A673 (cell line): ENCODE measurements at regions not wholly inside any gene's neighbourhood (a gene's known extent, or its start where the extent isn't known, plus 50 kb on each side); places are given as distances from the start of the nearest gene placed in this dataset.

Experiments
- BruUV-seq: library from RNA; stranded (reverse); fragments of 400-500 nt; replicated peaks from 2 replicates; lab custom pipeline; 2021; lab: Mats Ljungman, UMichigan
- CTCF ChIA-PET: fragments of 300-600 bp; sonication (Branson Sonifier 250); formaldehyde crosslinking; loops from one replicate; lab custom pipeline; 2022; ENCODE audit warnings: antibody characterized with exemption; lab: Charles Lee
- POLR2A ChIA-PET: fragments of 300-600 bp; sonication (Branson Sonifier 250); formaldehyde crosslinking; loops from one replicate; lab custom pipeline; 2022; ENCODE audit warnings: antibody characterized with exemption; ENCODE audit not compliant: low non-redundant PET; lab: Charles Lee
- DNase-seq: peaks from one replicate; pipeline ENCODE4 v3.0.0-alpha.2; 2015; ENCODE audit warnings: low spot score
- H3K27ac ChIP-seq: fragments of 200-600 bp; sonication (generic); 2 replicates; pipeline ENCODE4 v1.5.1; 2016; ENCODE audit warnings: mixed run types, low read depth, mild to moderate bottlenecking, mixed read lengths, antibody characterized with exemption, low read length; ENCODE audit not compliant: poor library complexity, severe bottlenecking
- H3K27me3 ChIP-seq: fragments of 200-600 bp; sonication (generic); replicated peaks from 2 replicates; pipeline ENCODE4 v1.6.1; 2017; ENCODE audit warnings: mixed run types, low read depth, mild to moderate bottlenecking, mixed read lengths, antibody characterized with exemption, low read length; ENCODE audit not compliant: insufficient read depth, poor library complexity
- H3K36me3 ChIP-seq: fragments of 200-600 bp; sonication (generic); 2 replicates; pipeline ENCODE4 v1.6.1; 2016; ENCODE audit warnings: mixed run types, mild to moderate bottlenecking, mixed read lengths, antibody characterized with exemption, low read length; ENCODE audit not compliant: insufficient read depth, poor library complexity, severe bottlenecking
- H3K4me1 ChIP-seq: fragments of 200-600 bp; sonication (generic); 2 replicates; pipeline ENCODE4 v1.6.1; 2017; ENCODE audit warnings: mixed run types, mild to moderate bottlenecking, mixed read lengths, antibody characterized with exemption, low read length; ENCODE audit not compliant: insufficient read depth, poor library complexity, severe bottlenecking
- H3K4me3 ChIP-seq: fragments of 200-600 bp; sonication (generic); 2 replicates; pipeline ENCODE4 v1.5.1; 2016; ENCODE audit warnings: low read depth, mixed run types, mild to moderate bottlenecking, mixed read lengths, low read length; ENCODE audit not compliant: poor library complexity, severe bottlenecking
- H3K9me3 ChIP-seq: fragments of 200-600 bp; sonication (generic); 2 replicates; pipeline ENCODE4 v1.6.1; 2016; ENCODE audit warnings: mixed run types, low read depth, mild to moderate bottlenecking, mixed read lengths, antibody characterized with exemption, low read length; ENCODE audit not compliant: poor library complexity, severe bottlenecking
- EZH2 ChIP-seq: fragments of 200-600 bp; sonication (generic); IDR thresholded peaks from 2 replicates; pipeline ENCODE4 v1.6.1; 2017; ENCODE audit warnings: borderline replicate concordance, low read depth, mild to moderate bottlenecking, mixed read lengths, antibody characterized with exemption, low read length; ENCODE audit not compliant: poor library complexity, severe bottlenecking
- intact Hi-C: fragments of 100-400 bp; cut with micrococcal nuclease; formaldehyde crosslinking; loops from one replicate; pipeline ENCODE4 v1.10.0; 2022; ENCODE audit not compliant: unreplicated experiment
- TF ChIP-seq, protein P1 (sequence below): fragments of 300-800, 200-600 bp; sonication (generic); conservative IDR thresholded peaks from 2 replicates; pipeline ENCODE4 v1.5.1; 2017; ENCODE audit warnings: low read depth, mild to moderate bottlenecking, antibody characterized with exemption, low read length, moderate library complexity, mixed read lengths

DNA sequence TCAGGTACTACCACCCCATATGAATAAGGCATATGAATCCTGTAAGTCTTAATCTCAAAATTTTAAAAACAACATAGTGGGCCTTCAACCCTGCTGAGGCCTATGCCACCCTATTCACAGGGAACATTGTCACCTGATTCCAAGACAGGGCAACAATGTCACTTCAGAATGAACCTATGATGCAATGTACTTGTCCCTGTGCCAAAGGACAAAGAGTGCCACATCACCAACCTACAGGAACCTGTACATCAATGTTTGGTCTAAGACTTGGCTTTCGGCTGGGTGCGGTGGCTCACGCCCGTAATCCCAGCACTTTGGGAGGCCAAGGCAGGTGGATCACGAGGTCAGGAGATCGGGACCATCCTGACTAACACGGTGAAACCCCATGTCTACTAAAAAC, 318.5 kb upstream of the JARID2 start:
- ChIA-PET POLR2A (no interaction called here), CTCF (no interaction called here)
- DNase-seq = no peak
- H3K27me3 ChIP-seq = no peaks in the 10 kb centered on the region
- TF ChIP-seq, protein P1, sequence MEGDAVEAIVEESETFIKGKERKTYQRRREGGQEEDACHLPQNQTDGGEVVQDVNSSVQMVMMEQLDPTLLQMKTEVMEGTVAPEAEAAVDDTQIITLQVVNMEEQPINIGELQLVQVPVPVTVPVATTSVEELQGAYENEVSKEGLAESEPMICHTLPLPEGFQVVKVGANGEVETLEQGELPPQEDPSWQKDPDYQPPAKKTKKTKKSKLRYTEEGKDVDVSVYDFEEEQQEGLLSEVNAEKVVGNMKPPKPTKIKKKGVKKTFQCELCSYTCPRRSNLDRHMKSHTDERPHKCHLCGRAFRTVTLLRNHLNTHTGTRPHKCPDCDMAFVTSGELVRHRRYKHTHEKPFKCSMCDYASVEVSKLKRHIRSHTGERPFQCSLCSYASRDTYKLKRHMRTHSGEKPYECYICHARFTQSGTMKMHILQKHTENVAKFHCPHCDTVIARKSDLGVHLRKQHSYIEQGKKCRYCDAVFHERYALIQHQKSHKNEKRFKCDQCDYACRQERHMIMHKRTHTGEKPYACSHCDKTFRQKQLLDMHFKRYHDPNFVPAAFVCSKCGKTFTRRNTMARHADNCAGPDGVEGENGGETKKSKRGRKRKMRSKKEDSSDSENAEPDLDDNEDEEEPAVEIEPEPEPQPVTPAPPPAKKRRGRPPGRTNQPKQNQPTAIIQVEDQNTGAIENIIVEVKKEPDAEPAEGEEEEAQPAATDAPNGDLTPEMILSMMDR = no peak
- no peak for TF ChIP-seq EZH2
- no peak overlapping the region for H3K27ac ChIP-seq
- BruUV-seq = no TSS peak
- H3K4me1 ChIP-seq = peaks cover 4% of the 10 kb centered on the region
- H3K9me3 ChIP-seq = no peaks in the 10 kb centered on the region
- H3K36me3 ChIP-seq = no peaks in the 10 kb centered on the region
- H3K4me3 ChIP-seq = no peak overlapping the region
- intact Hi-C loops = no loop called here

DNA sequence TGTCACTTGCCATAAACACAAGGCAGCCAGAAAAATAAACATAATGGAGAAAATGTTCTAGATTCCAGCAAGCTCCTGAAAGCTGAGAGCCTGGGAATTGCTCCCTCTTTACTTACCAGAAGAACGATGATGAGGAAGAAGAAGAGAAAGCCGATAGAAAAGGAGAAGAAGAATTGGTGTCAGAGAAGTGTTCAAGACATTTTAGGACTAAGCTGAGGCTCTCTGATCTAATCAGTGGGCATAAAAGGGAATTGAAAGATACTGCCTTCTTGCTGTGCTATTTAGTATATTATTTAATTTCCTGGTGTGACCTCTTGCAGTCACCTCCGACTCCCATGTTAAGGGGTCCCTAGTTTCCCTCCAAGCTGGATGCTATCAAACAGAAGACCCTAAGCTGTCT, 316.6 kb upstream of the JARID2 start:
- no peak overlapping the region for H3K4me3 ChIP-seq
- H3K27ac ChIP-seq = no peak overlapping the region
- DNase-seq = no peak
- no TSS peak for BruUV-seq
- ChIA-PET CTCF (no interaction called here), POLR2A (no interaction called here)
- intact Hi-C loops = no loop called here
- H3K36me3 ChIP-seq = no peaks in the 10 kb centered on the region
- H3K9me3 ChIP-seq = no peaks in the 10 kb centered on the region
- no peaks in the 10 kb centered on the region for H3K27me3 ChIP-seq
- H3K4me1 ChIP-seq = peaks cover 4% of the 10 kb centered on the region
- TF ChIP-seq EZH2 = no peak
- TF ChIP-seq, protein P1 = no peak

DNA sequence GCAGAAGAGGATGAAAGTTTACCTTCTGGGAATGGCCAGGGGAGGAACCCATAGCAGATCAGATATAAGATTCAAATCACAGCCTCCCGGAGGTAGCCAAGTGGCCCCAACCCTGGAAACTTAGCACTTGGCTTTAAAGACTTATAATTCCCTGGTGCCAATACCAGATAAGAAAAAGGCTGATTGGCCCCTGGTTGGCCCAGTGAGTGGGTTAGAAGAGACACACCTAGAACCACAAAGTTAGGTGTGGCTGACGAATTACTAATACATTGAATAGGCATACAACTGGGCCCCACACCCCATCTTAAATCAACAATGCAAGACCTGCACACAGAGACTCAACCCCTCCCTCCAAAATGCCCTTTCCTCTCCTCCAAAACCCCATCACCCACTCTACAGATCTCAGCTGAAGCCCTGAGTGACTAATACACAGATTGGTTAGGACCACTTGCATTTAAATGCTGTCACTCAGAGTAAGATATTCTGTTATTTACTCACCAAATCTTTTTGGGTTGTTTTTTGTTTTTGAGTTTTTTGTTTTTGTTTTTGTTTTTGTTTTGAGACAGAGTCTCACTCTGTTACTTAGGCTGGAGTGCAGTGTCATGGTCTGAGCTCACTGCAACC, 315.4 kb upstream of the JARID2 start:
- ChIA-PET POLR2A (no interaction called here), CTCF (no interaction called here)
- no peaks in the 10 kb centered on the region for H3K9me3 ChIP-seq
- no peaks in the 10 kb centered on the region for H3K4me1 ChIP-seq
- no peak overlapping the region for H3K4me3 ChIP-seq
- no TSS peak for BruUV-seq
- H3K36me3 ChIP-seq = no peaks in the 10 kb centered on the region
- intact Hi-C loops = no loop called here
- H3K27ac ChIP-seq = no peak overlapping the region
- TF ChIP-seq, protein P1 = no peak
- TF ChIP-seq EZH2 = no peak
- no peak for DNase-seq
- H3K27me3 ChIP-seq = no peaks in the 10 kb centered on the region
